NCI-H526 (cell line): ENCODE measurements at regions not wholly inside any gene's neighbourhood (a gene's known extent, or its start where the extent isn't known, plus 50 kb on each side); places are given as distances from the start of the nearest gene placed in this dataset.

Source experiments
- DNase-seq, 2 experiments: peaks; one replicate each; lab custom pipeline; 2025; lab: John Stamatoyannopoulos, UW

DNA sequence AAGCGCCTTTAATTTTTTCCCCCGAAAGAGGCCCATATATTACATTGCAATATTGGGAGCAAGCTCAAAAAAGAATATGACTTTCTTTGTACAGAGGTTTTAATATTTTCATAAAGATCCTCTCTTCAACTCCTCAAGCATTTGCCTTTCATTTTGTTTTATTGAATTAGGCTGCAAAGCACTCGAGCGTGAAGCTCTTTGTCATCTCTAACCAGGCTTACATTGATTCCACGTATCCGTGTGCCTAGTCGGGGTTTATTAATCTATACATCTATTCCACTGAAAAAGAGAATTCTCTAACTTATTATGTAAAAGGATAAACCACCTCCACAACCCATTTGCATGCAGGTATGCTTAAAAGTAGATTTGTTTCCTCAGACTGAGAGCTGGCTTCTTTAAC, 234.8 kb upstream of the TMPO start:
- DNase-seq = peak; percentile 35 to 47

DNA sequence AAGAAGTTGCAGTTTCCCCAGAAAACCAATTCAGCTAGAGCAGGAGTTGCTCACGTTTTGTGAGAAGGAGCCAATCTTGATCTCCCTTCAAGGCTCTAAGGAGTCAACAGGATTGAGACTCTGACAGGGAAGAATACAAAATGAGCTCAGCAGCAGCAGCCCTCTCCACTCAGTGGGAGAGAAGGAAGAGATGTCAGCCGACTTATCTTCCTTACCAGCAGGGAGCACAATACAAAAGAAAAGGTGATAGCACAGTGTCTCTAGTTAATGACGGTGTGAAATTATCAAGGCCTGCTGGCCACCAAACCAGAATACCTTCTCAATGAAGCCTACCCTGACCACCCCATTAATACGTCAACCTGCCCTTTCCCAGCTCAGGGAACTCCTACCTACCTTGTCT, 223.6 kb upstream of the TMPO start:
- DNase-seq = no peak

DNA sequence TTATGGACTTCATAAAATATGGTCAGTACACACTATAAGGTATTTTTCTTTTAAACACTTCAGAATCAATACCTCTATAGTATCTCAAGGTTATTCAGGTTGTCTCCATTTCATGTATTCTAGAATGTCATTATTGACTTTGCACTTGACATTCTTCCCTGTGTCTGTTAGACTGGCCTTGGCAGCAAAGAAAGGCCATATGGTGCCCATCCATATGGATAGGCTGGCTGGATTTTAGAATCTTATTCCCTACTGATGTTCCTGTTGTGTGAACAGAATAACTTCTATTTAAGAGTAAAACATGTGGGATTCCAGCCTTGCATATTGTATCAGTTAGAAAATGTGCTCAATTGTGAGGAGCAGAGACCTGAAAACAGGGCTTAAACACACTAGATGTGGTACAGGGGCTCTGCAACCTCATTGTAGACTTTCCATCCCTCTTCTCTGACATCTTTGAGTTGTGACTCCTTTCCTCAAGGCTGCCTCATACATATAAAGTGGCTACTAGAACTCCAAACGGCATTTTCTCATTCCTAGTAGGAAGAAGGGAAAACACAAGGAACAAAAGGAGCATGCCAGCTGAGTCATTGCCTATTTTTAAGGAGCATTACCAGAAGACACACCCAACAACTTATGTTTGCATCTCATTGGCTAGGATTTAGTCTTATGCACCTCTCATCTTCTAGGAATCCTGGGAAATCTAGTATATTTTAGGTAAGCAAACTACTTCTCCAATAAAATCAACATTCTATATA, 221.2 kb upstream of the TMPO start:
- DNase-seq = no peak

DNA sequence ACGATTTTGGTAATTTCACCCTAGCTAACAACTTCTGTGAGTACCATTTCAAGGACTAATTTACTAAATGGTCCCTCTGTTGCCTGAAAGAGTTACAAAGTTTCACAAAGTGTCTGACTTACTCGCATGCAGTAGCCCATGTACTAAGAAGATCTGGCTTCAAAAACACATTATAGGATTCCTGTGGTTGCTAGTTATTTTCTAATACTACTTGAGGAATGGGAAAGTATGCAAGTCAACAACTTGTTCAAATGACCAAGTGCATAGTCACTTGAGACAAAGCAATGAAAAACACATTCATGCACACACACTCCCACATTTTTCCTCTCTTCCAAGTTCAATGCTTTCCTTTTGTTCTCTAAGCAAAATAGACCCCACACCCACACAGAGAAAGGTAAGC, 219.7 kb upstream of the TMPO start:
- no peak for DNase-seq

DNA sequence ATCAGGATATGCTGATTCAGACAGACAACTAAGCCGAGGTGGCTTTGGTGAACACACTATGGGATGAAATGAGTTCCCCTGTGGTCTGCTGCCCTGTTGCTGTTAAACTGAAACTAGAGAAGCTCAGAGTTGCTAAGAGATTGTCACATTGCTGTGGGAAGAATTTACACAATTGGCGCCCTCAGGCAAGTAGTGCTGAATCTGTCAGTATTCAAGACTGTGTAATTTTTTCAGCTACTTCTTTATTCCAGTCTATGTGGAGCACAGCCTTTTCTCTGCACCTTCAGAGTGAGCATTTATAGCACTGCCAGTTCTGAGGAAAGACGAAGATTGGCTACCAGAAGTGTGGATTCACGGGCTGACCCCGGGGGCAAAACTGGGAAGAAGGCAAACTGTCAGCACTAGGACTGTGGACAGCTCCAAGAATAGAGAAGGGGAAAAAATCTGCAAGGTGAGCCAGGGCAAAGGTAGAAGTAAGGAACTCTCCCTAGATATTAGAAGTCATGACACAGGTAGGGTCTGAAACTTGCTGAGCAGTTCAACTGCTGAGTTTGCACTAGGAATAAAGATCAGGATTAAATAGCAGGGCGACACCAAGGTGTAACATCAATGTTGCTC, 218.8 kb upstream of the TMPO start:
- peak in 1 of 2 experiments; percentile 6 for DNase-seq

DNA sequence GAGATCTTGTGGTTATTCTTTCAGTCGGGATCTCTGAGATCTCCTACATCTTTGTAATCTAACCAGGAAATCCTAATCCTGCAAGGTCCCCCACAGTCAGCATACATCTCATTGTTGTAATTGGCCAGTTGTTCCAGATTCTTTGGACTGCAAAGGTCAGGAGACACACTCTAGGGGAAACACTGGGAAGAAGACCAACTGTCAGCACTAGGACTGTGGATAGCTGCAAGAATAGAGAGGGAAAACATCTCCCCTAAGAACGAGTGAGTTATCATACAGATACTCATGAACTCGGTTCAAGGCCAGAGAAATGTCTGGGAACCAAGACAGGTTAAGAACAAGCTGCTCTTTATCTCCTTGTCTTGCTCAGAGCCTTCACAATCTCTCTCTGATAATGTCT, 217.9 kb upstream of the TMPO start:
- no peak for DNase-seq

DNA sequence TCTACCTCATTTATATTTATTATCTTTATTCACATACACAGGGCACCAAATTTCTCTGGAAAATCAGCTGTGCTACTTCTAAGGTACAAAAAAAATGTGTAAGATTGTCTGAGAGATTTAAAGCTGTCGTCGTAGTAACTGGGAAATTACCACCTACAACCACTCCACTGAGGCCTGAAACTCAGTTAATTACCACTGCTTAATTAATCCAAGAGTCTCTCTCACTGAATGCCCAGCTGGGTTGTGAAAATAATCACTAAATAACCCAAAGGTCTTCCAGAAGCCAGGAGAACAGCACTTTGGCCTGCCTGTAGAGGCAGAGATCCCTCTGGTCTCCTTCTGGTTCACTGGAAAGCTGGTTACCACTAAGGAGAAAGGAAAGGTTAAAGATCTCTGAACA, 207.2 kb upstream of the TMPO start:
- DNase-seq = no peak

DNA sequence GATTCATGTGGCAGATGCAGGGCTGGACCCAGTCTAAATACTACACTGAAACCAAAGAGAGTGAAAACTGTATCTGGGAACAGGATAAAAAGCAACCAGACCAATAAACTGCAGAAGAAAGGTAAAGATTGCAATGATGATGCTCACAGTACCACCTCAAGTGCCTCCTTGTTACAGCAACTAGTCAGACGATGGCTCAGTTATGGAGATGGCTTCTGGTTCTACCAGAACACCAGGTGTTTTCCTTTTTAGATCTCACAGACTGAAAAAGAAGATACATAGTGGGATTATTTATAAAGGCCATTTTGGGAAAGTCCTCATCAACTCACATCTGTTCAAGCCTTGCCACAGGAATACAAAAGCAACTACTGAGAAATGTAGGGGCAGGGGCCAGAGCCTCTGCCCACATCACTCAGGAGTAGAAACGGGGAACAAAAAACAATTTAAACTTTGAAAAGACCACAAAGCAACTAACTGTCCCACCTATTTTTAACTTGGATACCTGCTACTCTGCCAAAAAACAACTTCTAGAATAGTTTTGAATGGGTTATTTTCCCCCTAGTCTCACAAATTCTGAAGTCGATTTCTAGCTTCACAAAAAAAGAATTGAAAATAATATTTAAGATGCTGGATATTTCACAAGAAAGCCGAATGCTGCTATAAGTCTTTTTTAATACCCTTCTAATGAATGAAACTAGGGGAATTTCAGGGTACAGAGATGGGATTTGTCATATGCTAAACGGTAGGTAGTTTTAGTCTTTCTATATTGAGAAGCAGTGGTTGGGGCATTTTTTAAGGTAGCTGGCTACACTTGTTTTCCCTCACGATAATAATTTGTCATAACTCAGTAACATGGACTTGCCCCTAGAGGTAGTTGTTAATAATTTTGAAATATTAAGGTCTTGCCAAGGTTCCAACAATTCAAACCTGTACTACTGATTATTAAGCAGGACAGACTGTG, 197.2 kb upstream of the TMPO start:
- DNase-seq = no peak

DNA sequence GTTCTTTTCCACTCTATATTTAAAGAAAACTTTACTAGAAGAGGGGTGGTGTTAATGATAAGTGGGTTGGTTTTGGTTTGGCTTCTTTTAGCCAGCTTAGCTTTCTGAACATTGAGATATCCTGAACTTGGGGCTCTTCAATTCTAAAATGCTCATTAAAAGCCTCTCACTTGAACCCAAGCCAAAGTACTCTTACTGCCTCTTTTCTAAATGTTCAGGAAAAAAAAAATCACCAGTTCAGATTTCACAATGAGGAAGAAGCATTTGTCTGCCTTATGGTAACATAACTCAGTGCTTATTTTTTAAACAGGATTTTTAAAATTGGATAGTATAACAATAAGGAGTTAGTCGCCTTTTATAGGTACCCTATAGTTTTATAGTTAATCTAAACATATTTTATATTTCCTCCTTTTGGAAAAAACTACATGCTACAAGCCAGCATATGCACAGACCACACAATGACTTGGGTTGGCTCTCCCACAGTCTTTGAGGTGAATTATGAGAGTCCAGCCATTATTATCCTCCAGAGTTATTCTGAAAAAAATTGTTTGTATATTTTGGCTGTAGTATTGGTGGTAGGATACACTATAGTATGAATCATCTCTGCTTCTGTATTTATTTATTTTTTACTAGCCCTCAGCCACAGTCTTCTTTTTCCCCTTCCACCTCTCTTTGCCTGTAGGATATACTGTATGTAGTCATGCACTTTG, 195.5 kb upstream of the TMPO start:
- DNase-seq = no peak

DNA sequence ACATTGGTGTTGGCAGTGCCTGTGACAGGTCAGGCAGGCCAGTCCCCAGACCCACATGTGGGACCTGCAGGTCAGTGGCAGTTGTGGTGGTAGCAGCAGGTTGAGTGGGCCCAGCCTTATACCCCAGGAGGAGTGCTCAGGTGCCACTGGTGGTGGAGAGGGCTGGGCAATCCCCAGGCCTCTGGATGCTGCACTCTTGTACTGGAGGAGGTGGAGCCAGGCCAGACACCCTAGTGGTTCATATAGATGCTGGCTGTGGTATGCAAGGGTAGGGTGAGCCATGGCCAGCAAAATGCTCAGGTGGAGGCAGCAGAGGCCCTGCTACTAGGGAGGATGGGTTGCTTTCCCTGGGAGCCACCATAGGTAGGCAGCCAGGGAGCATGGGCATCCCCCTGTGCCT, 190.4 kb upstream of the TMPO start:
- no peak for DNase-seq

DNA sequence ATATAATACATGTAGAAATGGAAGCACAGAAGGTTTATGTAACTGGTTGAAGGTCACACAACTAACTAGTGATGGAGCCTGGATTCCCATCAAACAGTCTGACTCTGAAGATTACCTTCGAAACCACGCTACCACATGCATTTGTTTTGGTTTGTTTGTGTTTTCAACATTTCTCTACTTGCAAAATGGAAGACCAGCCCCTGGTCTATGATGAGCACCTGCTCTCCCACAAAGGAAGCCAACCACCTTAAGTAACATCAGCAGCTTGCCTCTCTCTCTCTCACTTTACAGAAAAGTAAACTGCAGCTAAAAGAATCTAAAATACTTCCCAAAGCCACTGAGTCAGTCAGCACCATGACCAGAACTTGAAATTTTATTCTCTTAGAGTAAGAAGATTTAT, 186.9 kb upstream of the TMPO start:
- DNase-seq = no peak

DNA sequence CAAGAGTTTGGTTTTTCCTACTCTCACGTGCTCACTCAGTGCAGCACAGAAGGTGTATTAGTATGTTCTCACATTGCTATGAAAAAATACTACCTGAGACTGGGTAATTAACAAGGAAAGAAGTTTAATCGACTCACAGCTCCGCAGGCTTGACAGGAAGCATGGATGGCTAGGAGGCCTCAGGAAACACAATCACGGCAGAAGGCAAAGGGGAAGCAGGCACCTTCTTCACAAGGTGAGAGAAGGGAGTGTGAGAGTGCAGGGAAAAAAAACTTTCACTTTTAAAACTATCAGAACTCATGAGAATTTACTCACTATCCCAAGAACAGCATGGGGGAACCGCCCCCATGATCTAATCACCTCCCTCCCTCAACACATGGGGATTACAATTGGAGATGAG, 185.8 kb upstream of the TMPO start:
- DNase-seq = no peak

DNA sequence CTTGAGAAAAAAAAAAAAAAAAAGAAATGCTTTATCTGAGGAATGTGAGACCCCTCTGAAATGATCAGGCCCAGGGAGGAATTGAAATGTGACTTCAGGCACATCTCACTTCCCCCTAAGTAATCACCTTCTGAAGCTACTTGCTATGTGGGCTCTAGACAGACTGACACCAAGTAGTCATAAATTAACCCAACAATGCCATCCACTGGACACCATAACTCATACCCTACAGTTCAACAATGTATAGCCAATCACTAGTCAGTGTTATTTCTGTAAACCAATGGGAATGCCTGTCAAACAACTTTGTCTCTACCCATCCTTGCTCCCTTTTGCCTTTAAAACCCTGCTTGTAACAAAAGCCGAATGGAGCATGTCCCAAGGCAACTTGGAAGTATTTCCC, 182.7 kb upstream of the TMPO start:
- DNase-seq = peak in 1 of 2 experiments; percentile 13

DNA sequence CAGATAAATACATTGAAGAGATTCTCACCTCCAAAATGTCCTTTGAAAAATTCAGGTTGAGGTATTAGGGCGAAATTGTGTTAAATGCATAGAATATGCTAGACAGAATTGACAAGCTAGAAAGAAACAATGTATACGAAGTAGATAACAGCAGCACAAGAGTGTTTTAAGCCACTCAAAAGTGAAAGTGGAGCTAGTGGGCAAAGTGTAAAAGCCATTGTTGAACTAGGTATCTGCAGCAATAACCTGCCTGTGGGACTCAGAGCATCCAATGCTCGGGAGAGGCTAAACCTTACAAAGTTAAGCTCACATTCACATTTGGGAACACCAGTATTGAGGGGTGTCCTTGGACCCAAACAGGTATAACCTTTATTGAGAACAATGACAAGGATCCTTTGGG, 180.6 kb upstream of the TMPO start:
- no peak for DNase-seq

DNA sequence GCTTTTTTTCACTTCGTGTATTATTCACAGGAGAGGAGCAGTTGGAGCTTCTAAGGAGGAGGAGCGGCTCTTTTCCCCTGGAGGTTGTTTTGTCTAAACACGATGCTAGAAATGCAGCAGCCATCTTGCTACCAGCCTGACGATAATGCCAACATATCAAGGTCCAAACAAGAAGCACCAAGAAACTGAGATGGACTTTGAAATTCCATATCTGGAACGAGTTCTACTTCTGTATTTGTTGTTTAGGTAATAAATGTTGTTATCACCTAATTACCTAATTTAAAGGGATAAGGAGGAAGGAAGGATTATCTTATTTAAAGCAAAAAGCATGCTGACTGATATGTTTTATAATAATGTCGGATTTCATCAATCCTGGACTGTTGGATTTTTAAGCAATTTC, 174.4 kb upstream of the TMPO start:
- no peak for DNase-seq

DNA sequence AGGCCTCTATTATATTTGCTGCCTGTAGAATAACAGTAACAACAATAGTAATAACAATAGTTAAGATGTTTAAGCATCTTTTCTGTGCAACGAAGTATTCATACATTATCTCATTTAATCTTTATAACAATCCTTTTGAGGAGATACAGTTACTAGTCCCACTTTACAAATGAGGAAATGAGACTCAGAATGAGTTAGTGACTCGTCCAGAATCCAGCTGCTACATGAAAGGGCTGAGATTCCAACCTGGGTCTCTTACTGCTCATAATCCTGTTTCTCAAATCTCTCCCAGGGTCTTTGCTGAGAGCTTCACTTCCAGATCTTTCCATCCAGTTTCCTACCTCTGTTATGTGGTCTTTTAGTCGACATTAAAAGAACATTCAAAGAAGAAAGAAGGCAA, 173.7 kb upstream of the TMPO start:
- no peak for DNase-seq

DNA sequence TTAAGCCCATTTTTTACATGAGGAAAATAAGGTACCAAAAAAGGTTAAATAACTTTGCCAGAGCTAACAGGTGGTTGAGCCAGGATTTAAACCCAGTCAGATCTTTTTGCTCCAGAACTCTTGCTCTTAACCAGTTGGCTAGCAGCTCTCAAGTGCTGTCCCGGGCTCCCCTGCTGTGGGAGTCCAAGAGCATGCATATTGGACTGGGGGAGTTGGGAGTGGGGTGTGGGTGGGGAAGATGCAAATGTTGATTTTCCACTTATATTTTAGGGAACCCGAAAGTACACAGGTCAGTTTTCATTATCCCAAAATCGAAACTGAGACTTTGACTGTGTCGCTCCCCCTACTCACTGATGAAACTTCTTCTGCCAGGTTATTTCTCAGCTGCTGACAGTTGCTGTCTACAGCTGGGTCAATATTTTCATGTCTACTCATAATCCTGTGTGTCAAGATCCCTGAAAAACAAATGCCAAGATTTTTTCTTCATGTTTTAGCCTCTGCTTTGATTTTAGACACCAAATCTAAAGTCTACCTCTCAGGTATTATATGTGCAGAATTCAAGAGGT, 172.3 kb upstream of the TMPO start:
- DNase-seq = no peak

DNA sequence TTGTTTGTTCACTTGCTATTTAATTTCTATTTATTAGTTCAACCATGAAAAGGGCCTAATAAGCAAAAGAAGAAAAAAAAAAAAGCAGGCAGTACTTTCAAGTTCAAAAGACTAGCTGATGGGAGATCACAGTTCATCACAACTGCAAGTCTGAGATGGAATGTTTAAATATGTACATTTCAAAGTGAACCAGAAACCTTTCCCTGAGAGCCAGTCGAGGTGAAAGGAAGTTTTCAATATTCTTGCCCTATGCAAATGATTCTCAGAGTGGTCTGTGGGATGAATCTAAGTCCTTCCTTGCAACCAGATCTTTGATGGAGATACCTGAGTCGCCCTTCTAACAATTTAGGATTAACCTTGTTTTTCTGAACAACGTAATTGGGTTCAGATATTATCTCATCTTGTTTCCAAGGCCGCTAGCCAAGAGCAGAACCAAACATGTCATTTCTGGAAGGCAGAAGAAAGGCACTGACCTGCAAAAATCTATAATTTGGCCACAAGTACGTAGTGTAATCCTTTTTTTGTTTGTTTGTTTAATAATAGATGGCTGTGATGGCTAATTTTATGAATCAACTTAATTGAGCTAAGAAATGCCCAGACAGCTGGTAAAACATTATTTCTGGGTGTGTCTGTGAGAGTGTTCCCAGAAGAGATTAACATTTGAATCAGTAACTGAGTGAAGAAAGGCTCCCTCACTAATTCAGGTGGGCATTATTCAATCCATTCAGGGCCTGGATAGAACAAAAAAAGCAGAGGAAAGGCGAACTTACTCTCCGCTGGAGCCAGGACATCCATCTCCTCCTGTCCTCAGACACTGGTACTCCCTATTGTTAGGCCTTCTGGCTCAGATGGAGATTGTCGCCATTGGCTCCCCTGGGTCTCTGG, 171.1 kb upstream of the TMPO start:
- DNase-seq = no peak

DNA sequence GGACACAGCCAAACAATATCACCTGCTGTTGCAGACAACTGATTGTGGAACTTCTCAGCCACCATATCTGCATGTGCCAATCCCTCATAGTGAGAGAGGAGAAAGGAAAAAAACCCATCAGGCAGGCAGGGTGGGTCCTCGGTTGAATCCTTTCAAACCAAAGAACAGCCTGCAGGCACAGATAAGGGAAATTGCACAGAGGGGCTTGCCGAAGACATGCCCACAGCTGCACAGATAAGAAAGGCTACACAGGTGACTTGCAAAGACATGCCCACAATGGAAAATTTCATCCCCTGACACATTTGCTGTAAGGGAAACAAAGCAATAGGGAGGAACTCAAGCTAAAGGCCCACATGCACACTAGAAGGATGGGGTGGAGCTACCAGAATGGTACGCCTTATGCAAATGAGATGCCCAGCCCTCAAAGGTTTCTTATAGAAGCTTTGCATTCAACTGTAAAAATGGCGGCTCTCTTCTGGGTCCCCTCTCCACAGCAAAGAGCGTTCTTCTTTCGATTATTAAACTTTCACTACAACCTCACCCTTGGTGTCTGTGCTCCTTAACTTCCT, 170.0 kb upstream of the TMPO start:
- no peak for DNase-seq

DNA sequence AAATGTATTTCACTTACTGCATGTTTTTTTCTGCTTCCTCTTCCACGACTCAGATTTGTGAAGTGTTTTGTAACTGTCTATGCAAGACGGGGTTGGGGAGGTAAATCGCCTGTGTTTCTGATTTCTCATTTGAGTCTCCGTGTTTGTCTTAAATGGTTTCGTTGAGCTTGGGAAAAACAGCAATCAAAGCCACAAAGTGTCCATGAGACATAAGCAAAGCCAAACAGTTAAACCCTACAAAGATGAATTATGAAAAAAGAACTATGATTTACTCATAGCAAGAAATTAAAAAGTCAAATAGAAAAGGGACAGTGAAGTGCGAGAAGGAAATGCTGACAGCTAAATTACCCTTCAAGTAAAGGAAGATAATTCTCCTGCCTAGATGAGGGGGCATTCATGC, 164.3 kb upstream of the TMPO start:
- no peak for DNase-seq

DNA sequence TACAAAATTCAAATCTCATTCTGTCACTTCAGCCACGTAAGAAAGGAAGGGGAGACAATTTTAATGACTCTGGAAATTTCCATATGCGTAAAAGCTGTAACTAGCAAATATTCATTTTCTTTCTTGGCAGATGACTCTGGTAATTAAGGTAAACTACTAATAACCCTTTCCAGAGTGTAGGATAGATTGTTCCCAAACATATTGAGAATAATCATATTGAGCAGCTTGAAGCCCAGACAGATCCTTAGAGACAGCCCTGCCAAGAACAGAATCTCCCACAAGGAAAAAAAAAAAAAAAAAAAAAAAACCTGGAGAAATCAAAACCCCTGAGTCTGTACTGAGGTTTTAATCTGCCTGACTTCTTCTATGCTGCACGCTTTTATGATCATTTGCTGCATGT, 163.6 kb upstream of the TMPO start:
- no peak for DNase-seq
